Caki2 (cell line): ENCODE measurements at regions not wholly inside any gene's neighbourhood (a gene's known extent, or its start where the extent isn't known, plus 50 kb on each side); places are given as distances from the start of the nearest gene placed in this dataset.

Source experiments
- DNase-seq: peaks from one replicate; pipeline ENCODE4 v3.0.0-alpha.2; 2015; ENCODE audit warnings: low read depth
- in situ Hi-C: cut with HindIII; loops from 2 replicates; pipeline ENCODE4 v1.10.0; 2016; ENCODE audit warnings: low sequenced_read_pairs, low pct_unique_long_range_greater_than_20kb, mixed read lengths

DNA sequence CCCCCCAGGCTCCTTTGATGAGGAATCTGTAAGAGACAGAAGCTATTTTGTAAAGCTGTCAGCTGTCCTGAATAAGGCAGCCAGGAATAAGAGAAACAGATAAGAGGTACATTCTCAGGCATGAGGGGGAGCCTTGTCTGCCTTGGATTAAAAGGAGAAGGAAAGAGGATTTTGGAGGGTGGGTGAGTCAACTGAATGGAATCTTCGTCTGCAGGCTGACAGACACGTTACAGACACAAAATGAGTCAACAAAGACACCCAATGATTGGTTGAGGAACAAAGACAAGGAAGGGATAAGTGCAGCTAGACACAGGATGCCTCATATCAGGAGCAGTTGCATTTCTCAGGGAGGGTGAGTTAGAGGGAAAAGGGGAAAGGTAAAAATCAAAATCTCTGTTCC lies 162.5 kb downstream of the OLFM4 start:
- in situ Hi-C loops: no loop called here
- DNase-seq: no peak

DNA sequence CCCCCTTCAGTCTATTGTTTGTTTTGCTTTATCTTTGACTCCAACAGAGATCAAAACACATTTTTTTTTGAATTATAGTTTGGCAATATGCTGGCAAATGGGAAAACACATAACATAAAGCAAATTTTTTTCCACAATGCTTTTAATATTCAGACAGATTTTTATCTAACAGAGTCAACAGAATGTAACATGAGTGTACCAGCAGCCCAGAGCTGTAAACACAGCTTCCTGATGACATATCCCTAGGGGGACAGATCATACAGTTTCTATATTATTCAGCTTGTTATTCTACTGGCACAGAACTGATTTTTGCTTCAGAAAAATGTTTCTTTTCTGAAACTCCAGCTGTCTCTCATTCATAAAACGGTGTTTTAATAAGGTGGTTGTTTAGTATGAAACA lies 168.8 kb downstream of the OLFM4 start:
- in situ Hi-C loops: no loop called here

DNA sequence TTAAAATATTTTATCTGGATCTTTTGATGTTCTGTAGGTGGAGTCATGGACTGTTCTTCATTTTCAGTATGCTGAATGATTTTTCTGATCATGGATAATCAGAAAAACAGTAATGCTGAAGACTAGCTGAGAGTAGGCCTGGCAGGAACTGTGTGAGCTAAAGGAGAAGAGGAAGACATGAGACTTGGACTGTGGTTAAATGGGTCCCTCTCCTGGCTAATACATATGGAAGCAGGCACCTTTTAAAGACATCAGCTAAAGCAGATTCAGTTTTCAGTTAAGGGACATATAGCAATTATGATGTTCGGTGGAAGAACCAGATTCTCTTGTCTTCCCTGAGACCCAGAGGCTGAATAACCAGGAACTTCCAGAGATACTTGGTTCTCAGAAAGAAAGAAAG lies 169.4 kb downstream of the OLFM4 start:
- in situ Hi-C loops: no loop called here
- no peak for DNase-seq

More for the DNA sequence above, 168.8 kb downstream of the OLFM4 start:
- DNase-seq: no peak

DNA sequence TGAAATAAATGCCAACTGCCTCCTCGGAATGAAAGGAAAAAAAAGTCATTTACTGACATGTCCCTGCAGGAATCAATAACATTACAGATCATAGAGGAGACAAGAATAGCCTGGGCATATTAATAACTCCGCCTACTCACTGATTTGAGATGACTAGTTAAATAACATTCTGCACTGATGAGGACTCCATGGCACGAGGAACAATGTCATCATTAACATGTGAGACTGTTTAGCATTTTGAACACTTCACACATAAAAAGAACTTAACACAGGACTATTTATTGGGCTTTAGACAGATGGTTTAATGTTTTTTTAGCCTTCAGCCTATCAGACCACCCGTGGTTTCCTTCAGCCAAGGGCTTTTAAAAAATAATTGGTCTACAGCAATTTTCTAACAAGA lies 170.1 kb downstream of the OLFM4 start:
- in situ Hi-C loops: no loop called here

DNA sequence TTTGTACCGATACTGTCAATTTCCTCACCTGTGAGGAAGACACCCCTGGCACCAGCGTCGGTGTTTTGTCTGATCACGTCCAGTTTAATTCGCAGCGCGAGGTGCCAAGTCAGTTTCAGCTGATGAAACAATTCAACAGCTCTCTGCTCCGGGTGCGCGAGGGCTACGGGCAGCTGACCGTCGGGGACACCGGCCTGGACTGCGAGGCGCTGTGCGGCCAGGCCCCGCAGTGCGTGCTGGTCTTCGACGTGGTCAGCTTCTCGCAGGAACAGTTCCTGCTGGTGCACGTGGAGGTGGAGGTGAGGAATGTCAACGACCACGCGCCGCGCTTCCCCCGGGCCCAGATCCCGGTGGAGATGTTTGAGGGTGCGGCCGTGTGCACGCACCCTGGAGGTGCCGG lies 171.5 kb downstream of the OLFM4 start:
- DNase-seq: no peak
- in situ Hi-C loops: no loop called here

More for the DNA sequence above, 170.1 kb downstream of the OLFM4 start:
- DNase-seq: no peak

DNA sequence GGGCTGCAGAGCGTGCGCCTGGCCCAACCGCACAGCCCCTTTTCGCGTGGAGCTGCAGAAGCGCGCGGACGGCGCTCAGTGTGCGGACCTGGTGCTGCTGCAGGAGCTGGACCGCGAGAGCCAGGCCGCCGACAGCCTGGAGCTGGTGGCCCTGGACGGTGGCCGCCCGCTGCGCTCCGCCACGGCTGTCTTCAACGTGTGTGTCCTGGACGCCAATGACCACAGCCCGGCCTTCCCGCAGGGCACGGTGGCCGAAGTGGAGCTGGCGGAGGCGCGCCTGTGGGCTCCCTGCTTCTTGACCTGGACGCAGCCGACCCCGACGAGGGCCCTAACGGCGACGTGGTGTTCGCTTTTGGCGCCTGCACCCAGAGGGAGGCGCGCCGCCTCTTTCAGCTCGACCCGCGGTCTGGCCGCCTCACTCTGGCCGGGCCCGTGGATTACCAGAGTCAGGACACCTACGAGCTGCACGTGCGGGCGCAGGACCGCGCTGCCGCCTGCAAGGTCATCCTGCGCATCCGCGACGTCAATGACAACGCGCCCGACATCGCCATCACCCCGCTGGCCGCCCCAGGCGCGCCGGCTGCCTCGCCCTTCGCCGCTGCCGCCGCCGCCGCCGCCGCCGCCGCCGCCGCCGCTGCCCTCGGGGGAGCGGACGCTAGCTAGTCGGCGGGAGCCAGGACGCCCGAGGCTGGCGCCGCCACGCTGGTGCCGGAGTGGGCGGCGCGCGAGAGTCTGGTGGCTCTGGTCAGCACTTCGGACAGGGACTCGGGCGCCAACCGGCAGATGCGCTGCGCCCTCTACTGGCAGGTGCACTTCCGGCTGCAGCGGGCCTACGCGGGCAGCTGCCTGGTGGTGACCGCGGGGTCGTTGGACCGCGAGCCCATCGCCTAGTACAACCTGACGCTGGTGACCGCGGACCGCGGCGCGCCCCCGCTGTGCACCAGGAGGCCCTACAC lies 172.2 kb downstream of the OLFM4 start:
- in situ Hi-C loops: no loop called here
- DNase-seq: no peak

DNA sequence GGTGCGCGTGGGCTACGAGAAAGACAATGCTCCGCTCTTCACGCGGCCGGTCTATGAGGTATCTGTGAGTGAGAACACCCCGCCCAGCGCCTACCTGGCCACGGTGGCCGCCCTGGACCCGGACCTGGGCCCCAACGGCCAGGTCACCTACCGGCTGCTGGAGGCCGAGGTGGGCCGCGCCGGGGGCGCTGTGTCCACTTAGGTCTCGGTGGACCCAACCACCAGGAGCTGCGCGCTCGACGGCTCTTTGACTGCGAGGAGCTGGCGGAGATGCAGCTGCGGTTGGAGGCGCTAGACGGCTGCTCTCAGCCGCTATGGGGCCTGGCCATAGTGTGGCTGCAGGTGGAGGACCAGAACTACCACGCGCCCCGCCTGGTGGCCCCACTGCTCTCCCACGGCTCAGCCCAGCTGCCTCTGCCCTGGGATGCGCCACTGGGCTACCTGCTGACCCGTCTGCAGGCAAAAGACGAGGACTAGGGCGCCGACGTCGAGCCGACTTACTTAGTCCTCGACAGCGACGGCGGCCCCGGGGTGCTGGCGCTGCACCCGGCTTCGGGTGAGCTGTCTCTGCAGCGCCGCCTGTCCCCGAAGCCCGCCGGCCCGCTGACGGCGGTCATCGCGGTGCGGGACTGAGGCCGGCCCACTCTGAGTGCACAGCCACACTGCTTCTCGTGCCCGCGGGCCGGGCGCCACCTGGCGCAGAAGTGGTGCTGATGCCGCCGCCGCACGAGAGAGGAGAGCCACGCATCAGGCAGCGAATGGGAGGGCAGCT lies 173.0 kb downstream of the OLFM4 start:
- no peak for DNase-seq
- in situ Hi-C loops: no loop called here

DNA sequence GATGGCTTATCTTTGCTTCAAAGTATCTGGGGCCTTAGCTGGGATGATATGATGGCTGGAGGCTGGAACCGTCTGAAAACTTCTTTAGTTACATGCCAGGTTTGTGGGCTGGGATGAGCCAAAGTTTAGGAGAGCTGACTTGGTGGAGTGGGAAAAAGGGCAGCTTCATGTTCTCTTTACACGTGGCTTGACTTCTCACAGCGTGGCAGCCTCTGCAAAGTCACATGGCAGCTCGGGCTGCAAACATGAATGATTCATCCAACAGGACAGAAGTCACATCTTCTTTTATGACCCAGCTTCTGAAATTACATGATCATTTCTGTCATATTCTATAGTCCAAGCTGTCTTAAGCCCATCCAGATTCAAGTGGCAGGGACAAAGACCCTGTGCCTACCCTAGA lies 176.0 kb downstream of the OLFM4 start:
- in situ Hi-C loops: no loop called here
- DNase-seq: no peak

DNA sequence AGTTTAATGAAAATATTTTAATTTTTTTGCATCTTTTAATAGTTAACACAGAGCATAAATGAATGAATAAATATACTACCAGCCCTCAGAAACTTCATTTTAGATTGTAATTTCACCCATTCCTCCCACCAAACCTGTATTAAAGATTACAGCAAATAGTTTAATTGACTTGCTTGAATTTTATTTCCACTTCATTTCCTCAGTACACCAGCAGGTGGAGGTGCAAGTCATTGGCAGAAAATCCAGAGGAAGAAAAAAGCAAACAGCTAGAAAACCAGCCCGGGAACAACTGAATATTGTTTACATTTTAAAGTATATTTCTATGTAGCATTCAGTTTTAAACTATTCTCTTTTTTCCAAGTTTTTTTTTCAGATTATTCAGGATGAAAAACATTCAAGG lies 177.8 kb downstream of the OLFM4 start:
- in situ Hi-C loops: no loop called here
- no peak for DNase-seq

DNA sequence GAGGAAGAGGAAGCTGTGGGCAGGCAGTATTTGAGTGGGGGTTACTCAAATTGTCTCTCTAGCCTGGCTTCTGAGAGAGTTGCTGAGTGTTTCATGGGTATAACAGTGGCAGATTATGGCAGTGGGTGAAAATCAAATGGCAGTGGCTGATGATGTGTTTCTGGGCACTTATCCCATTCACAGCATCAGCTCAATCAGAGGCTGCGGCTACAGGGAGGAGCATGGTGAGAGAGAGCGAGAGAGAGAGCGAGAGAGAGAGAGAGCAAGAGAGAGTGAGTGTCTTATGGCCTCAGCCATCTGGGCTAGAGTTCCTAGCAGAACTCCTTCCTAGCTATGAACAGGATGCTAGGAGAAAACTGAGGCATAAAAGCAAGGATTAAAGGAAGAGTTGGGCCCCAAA lies 178.9 kb downstream of the OLFM4 start:
- no peak for DNase-seq
- in situ Hi-C loops: no loop called here

DNA sequence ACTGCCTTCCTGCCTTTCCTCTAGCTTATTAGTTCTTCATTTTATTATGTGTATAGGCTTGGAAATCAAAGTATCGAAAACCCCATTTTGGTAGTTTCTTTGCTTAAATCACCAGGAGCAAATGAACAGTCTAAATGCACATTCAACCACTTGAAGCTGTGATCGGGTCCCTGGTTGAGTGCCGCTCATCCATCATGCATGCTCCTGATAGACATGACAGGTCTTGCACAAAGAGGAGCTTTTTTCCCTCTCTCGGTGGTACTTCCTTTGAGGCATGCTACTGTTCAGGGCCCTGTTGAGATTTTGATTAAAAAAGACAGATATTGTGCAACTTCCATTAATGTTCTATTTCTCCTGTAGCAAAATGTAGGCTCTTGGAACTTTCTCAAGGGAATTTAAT lies 185.8 kb downstream of the OLFM4 start:
- in situ Hi-C loops: no loop called here
- DNase-seq: no peak

DNA sequence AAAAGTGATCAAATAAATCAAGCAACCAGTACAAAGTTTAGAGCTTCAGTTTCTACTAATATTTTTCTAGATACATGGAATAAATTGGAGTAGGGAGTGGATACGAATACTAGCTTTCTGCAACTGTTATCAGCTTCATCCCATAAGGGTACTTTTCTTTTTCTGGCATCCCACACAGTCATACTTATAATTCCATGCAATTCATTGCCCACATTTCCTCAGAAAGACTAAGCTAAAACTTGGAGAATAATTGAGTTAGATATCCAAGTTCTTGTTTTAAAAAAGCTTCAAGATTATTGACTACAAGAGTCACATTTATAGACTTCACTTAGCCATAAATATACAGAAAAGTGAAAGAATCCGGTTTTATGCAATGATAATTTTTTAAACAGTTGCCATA lies 186.9 kb downstream of the OLFM4 start:
- DNase-seq: no peak
- in situ Hi-C loops: no loop called here

DNA sequence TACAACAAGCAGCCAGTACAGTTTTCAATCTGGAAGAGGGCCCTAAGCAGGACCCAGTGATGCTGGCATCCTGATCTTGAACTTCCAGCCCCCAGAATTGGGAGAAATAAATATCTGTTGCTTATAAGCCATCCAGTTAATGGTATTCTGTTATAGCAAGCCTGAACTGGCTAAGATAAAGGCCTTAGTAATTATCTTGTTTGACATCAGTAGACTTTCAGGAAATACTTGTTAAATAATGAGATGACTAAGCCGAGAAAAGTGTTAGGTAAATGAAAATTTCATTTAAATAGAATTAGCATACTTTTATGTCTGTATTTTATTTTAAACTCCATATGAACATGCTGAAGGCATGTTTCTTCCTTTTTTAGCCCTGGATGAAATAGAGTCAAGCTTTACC lies 188.2 kb downstream of the OLFM4 start:
- in situ Hi-C loops: no loop called here

DNA sequence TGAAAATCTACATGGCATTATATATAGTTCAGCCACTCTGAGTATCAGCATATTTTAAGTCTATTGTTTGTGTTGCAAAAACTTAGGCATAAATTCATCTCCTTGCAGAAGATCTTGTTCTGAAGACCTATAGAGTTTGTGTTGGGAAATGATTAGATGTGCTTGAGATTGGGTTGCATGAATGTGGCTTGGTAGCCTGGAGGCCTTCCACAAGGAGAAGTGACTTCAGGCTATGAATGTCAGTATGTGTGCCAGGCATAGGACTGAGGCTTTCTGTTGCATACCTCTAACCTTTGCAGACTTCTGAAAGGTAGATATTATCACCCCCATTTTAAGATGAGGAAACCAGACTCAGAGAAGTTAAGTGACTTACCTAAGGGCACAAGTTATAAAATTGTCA lies 188.6 kb downstream of the OLFM4 start:
- no peak for DNase-seq
- in situ Hi-C loops: no loop called here

More for the DNA sequence above, 188.2 kb downstream of the OLFM4 start:
- no peak for DNase-seq

DNA sequence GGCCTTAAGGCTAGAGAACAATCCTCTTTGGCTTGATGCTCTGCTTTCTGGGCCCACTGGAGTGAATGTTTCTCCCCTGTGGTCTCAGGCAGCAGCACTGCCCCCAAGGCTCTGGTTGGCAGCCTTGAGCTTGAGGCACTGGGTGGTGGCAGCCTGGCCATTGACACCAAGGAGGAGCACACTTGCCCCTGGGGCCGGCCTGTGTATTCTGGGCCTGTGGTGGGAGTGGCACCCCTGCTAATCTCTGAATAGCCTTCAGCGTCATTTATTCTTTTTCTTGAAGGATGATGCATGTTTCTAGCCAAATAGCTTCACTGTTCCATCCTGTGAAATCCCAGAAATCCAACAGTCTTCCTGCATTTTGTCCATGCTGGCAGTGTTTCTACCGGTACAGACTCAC lies 191.4 kb downstream of the OLFM4 start:
- in situ Hi-C loops: no loop called here

DNA sequence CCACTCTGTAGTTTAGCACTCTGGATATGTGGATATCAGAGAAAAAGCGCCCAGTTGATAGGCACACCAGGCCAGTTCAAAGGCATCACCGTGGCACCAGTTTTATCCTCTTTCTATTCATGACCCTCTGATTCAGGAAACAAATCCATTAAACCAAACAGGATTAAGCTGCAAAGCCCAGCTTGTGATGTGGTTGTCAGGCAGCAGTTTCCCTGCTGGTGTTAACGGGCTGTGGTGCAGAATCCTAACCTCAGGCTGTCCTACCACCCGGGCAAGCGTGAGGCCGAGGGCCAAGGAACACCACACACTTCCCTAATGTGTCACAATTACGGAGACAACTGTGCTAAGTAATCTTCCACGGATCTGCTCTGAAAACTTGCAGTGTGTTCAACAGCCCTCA lies 209.1 kb downstream of the OLFM4 start:
- in situ Hi-C loops: no loop called here
- DNase-seq: no peak

More for the DNA sequence above, 191.4 kb downstream of the OLFM4 start:
- DNase-seq: no peak

DNA sequence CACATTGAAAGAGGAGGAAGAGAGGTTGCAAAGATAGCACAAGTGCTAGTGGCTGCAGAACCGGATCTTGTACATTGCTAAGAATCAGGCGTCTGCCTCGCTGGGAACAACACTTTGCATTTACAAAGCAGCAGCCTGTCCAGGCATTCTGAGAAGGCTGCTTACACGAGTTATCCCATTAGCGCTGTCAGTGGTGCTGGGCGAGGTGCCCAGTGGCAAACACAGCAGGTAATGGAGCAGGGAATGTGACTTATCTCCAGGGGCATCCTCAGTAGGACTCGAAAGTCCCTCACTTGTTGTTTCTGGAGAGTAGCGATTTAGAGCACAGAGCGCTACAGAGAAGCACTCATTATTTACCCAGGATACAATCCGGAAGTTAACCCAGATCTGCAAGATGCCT lies 209.6 kb downstream of the OLFM4 start:
- in situ Hi-C loops: no loop called here
- DNase-seq: no peak

DNA sequence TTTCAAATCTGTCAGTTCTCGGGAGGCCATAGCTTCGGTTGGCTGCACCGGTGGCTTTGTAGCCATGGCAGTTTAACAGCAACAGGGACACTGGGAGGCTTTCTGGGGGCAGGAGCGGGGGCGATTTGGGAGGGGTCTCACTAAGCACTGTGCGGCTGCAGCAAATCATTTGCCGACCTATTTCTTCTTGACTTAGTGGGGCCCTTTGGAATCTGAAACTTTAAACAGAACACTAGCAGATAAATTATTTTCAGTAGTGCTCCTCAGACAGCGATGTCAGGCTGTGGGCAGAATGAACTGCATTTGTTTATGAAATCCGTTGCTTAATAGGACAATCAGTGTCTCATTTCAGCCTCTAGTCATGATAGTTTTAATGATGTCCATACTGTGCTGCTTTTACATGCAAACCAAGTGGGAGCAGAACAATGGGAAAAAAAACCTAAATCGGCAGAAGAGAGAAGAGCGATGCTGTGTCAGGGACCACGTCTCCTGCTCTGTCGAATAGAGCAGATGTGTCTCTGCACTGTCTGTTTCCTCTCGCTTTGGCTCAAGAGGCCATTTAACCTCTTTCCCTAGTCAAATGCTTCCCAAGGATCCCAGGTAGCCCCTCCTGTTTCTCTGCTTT lies 211.9 kb downstream of the OLFM4 start:
- no peak for DNase-seq
- in situ Hi-C loops: no loop called here

DNA sequence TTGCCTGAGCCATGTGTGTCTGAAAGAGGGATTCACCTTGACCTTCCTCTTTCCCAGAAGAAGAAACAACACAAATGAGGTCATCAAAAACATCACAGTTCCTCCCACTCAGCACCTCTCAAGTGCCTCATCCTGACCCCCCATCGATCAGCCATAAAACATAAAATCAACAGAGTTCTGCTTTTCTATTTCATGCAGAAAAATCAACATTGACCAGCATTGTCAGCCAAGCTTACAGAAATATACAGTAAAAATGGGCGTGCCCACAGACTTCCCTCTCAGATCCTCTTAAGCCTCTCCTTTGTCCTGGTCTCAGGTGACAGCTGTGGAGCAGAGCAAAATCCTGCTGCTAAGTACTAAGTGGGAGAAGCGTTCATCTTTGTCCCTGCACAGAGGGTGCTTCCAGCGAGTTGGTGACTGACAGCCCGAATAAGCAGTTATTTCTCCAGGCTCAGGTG lies 213.3 kb downstream of the OLFM4 start:
- no peak for DNase-seq
- in situ Hi-C loops: no loop called here
